Osteocyte (in vitro differentiated cells): ENCODE measurements at regions not wholly inside any gene's neighbourhood (a gene's known extent, or its start where the extent isn't known, plus 50 kb on each side); places are given as distances from the start of the nearest gene placed in this dataset.

Source experiments
- DNase-seq: peaks from one replicate; pipeline ENCODE4 v3.0.0; 2021; ENCODE audit warnings: mixed read lengths; ENCODE audit not compliant: unreplicated experiment; ENCODE audit errors: extremely low spot score
- H3K27ac Mint-ChIP-seq: one replicate; pipeline ENCODE4 v1.8.0; 2021; ENCODE audit warnings: mild to moderate bottlenecking, mixed read lengths; ENCODE audit not compliant: unreplicated experiment
- H3K27me3 Mint-ChIP-seq: one replicate; pipeline ENCODE4 v1.8.0; 2021; ENCODE audit warnings: mixed read lengths; ENCODE audit not compliant: unreplicated experiment
- H3K36me3 Mint-ChIP-seq: one replicate; pipeline ENCODE4 v1.8.0; 2021; ENCODE audit warnings: mixed read lengths; ENCODE audit not compliant: unreplicated experiment
- H3K4me1 Mint-ChIP-seq: one replicate; pipeline ENCODE4 v1.8.0; 2021; ENCODE audit warnings: mixed read lengths; ENCODE audit not compliant: unreplicated experiment
- H3K4me3 Mint-ChIP-seq: one replicate; pipeline ENCODE4 v1.8.0; 2021; ENCODE audit warnings: mild to moderate bottlenecking, moderate library complexity, mixed read lengths; ENCODE audit not compliant: unreplicated experiment
- H3K9me3 Mint-ChIP-seq: one replicate; pipeline ENCODE4 v1.8.0; 2021; ENCODE audit warnings: mixed read lengths; ENCODE audit not compliant: unreplicated experiment
- CTCF ChIP-seq: fragments of 200-600 bp; sonication (generic); IDR thresholded peaks from 2 replicates; pipeline ENCODE4 v1.5.0; 2021; ENCODE audit warnings: antibody characterized with exemption, mild to moderate bottlenecking, moderate library complexity

GRCh38 chr6:137401088-137401487, 93.1 kb downstream of the OLIG3 start:
- no peaks in the 10 kb centered on the region for H3K4me1 Mint-ChIP-seq
- H3K36me3 Mint-ChIP-seq, result no peaks in the 10 kb centered on the region
- DNase-seq, result no peak
- no peak overlapping the region for H3K27ac Mint-ChIP-seq
- H3K4me3 Mint-ChIP-seq, result no peak overlapping the region
- peaks cover 35% of the 10 kb centered on the region for H3K27me3 Mint-ChIP-seq
- TF ChIP-seq CTCF, result no peak
- no peaks in the 10 kb centered on the region for H3K9me3 Mint-ChIP-seq

GRCh38 chr6:137399881-137400443, 94.2 kb downstream of the OLIG3 start:
- no peak for DNase-seq
- Mint-ChIP-seq H3K9me3 (no peaks in the 10 kb centered on the region), H3K4me3 (no peak overlapping the region), H3K4me1 (no peaks in the 10 kb centered on the region), H3K27ac (no peak overlapping the region), H3K36me3 (no peaks in the 10 kb centered on the region), H3K27me3 (peaks cover 35% of the 10 kb centered on the region)
- no peak for TF ChIP-seq CTCF

- H3K9me3 Mint-ChIP-seq, result no peaks in the 10 kb centered on the region
- DNase-seq, result no peak
- no peaks in the 10 kb centered on the region for H3K36me3 Mint-ChIP-seq
- H3K4me1 Mint-ChIP-seq, result no peaks in the 10 kb centered on the region
- H3K27ac Mint-ChIP-seq, result no peak overlapping the region
- peaks cover 33% of the 10 kb centered on the region for H3K27me3 Mint-ChIP-seq
- TF ChIP-seq CTCF, result no peak
- no peak overlapping the region for H3K4me3 Mint-ChIP-seq
Measured at GRCh38 chr6:137395316-137395715, 98.9 kb downstream of the OLIG3 start.

DNA sequence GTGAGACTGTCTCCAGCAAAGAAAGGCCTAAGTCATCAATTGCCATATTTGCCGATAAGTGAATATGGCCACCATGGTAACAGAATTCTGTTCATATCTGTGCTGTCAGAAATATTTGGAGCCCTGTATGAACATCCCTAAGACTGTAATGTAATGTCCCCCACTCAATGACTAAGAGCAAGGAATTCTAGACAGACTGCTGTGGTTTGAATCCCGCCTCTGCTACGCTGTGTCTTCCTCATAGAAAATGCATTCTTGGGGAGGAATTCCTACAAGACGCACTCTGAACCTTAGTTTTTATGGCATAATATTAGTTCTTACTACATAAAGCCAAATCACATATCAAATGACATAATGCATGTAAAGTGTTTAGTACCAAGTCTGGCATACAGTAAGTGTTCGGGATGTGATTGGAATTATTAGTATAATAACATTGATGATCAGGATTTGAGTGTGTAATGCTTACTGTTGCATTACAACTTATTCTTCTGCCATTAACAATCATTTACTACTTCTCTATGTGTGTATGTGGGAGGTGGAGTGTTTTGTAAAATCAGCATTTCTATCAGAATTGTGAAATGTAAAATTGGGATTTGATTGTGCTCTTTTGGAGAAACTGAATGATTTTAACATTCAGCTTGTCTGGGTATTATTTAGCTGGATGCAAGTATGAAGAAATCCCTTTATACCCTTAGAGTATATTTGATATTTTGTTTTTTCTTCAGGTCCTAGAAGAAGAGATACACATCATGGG, 103.0 kb downstream of the OLIG3 start:
- H3K36me3 Mint-ChIP-seq, result no peaks in the 10 kb centered on the region
- no peaks in the 10 kb centered on the region for H3K9me3 Mint-ChIP-seq
- H3K4me1 Mint-ChIP-seq, result no peaks in the 10 kb centered on the region

More for the DNA sequence above, 103.0 kb downstream of the OLIG3 start:
- DNase-seq, result no peak
- no peak for TF ChIP-seq CTCF
- H3K27me3 Mint-ChIP-seq, result peaks cover 24% of the 10 kb centered on the region
- no peak overlapping the region for H3K27ac Mint-ChIP-seq
- no peak overlapping the region for H3K4me3 Mint-ChIP-seq
